GM10266 (cell line): ENCODE measurements at regions not wholly inside any gene's neighbourhood (a gene's known extent, or its start where the extent isn't known, plus 50 kb on each side); places are given as distances from the start of the nearest gene placed in this dataset.

ENCODE experiments used
- DNase-seq: peaks from one replicate; pipeline ENCODE4 v3.0.0; 2012; ENCODE audit errors: extremely low spot score
- TF ChIP-seq, protein P1 (sequence below): IDR thresholded peaks from 2 replicates; pipeline ENCODE4 v1.5.1; 2012; ENCODE audit warnings: mild to moderate bottlenecking, low read depth; ENCODE audit not compliant: control insufficient read depth, insufficient read depth; ENCODE audit errors: missing control alignments

DNA sequence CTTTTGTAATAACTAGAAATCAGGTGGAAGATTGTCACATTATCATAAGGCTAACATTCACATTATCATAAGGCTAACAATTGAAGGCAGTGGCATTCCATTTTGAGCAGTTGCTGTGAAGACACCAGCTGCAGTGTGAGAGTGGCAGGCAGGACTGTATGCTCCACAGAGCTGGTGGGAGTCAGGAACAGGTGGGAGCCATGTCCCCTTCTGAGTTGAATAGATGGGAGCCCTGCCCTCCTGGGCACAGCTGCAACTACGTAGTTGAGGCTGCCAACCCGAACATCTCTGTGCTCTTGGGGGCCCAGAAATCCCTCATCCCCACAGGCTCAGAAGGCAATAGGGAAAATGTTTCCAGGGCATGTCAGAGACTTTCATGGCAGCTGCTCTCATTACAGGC lies 1627.6 kb downstream of the SI start:
- no peak for DNase-seq
- TF ChIP-seq, protein P1, sequence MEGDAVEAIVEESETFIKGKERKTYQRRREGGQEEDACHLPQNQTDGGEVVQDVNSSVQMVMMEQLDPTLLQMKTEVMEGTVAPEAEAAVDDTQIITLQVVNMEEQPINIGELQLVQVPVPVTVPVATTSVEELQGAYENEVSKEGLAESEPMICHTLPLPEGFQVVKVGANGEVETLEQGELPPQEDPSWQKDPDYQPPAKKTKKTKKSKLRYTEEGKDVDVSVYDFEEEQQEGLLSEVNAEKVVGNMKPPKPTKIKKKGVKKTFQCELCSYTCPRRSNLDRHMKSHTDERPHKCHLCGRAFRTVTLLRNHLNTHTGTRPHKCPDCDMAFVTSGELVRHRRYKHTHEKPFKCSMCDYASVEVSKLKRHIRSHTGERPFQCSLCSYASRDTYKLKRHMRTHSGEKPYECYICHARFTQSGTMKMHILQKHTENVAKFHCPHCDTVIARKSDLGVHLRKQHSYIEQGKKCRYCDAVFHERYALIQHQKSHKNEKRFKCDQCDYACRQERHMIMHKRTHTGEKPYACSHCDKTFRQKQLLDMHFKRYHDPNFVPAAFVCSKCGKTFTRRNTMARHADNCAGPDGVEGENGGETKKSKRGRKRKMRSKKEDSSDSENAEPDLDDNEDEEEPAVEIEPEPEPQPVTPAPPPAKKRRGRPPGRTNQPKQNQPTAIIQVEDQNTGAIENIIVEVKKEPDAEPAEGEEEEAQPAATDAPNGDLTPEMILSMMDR = no peak

DNA sequence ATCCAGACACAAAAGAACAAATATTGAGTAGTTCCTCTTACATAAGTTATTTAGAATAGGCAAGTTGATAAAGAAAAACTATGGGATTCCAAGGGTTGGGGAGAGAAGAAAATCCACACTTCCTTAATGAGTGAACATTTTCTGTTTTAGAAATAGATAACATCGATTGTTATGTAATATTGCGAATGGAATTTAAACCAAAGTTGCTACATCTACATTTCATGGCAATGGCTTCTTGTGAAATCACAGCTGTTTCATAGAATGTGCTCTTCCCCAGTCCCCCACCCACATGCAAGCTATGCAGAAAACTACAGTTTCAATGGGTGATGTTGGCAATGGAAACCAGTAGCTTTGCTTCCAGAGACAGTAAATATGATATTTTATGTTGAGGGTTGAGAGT lies 1639.5 kb downstream of the SI start:
- no peak for DNase-seq
- TF ChIP-seq, protein P1 = no peak

DNA sequence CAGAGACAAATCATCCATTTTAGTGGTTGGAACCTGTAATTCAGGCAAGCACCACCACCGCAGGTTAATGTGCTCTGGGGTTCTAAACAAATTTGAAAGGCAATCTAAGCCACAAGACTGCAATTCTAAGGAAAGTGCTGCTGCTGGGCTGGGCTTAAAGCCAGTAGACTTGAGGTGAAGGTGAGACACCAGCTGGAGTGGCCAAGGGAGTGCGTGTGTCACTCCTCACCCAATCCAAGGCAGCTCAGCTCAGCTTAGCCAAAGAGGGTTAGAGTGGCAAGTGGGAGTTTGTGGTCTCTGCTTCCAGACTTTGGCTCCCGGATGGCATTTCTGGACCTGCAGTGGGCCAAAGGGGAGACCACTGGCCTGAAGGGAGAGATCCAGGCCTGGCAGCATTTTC lies 1655.6 kb downstream of the SI start:
- TF ChIP-seq, protein P1 = no peak
- no peak for DNase-seq

DNA sequence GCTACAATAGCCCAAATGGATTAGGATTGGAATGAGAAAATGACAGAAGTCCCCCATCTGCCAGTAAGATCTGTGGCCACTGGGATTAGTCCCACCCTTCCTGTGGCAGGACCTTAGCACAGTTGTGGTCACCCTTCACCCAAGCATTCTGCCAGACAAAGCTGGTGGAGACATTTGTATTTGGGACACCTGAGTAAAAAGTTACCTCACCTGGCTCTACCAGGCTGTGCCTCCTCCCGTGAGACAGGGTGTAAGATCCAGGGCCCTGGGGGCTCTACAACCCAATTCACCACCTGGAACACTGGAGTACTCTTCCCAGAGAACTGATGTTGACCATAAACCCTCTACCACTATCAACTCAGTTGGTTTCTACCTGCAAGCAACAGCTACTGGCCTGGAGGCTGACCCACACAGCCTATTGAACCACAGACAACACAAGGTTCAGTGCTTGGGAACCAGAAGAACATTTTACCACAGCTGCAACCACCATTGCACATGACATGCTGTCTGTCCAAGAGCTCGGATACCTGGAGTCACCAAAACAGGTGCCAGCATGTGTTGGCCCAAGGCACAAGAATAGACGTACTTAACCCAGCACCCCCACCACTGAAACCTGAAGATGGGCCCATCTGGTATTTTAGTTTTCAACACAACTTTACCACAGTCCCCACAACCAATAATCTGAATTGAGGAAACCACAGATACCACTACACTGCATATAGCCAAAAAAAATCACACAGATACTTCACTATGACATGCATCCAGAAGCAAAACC lies 1686.7 kb downstream of the SI start:
- no peak for DNase-seq
- TF ChIP-seq, protein P1 = no peak

DNA sequence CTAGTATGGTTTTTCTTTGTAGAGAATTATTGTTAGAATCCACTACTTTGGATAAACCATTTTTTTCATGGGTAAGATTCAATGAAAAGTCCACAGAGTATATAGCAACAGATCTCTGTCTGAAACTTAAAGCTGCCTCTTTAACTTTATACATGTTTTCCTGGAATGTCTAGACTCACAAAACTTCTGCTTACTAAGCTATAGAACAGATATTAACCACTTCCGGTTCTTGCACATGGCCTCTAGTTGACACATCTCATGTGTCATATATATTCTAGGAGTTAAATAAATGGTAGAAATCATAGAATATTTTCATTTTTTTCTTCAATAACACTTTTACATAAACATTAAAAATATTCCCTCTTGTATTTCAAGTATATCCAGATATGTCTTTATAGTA lies 1693.9 kb downstream of the SI start:
- DNase-seq = no peak
- TF ChIP-seq, protein P1 = no peak

DNA sequence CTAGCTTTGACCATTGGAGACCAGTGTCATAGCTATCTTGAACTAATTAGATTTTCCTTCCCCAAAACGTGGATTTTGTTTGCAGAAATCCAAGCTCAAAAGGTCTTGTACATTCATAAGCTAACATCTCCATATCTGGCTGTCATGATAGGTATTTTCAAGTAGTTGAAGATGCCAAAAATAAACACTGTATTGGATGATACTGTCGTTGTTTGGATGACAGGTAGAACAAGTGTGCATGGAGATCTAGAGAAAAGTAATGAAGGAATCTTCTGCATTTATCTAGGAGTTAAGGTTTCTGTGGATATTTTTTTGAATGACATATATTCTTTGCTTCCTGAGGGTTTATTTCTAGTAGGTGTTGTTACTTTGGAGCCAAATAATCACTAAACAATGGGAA lies 1696.1 kb downstream of the SI start:
- TF ChIP-seq, protein P1 = no peak
- no peak for DNase-seq

DNA sequence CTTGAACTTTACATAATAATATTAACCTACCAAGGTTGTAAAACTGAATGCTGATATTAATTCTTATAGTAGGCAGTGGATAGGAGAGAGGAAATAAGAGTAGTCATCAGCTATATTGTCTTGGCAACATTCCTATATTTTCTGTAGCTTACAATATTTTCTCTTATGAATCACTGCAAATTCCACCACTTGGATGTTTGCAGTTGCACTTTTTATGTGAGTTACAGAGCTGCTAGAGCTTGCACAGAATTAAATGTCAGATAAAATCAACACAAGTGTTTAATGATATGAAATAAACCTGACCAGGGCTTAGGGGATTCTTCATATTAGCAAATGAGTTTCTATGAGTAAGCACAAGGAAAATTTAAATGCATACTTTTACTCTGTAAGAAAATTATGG lies 1710.1 kb downstream of the SI start:
- no peak for DNase-seq
- TF ChIP-seq, protein P1 = no peak
